NOMO-1 (cell line): ENCODE measurements at regions not wholly inside any gene's neighbourhood (a gene's known extent, or its start where the extent isn't known, plus 50 kb on each side); places are given as distances from the start of the nearest gene placed in this dataset.
"Not testable (repeated sequence)": the region's sequence is repeated elsewhere in the genome, so short reads cannot be mapped to it uniquely, and the experiment has no call there.

ENCODE experiments used
- DNase-seq, 2 experiments: peaks; one replicate each; lab custom pipeline; 2025; ENCODE audit not compliant: unreplicated experiment in 2 of 2; lab: John Stamatoyannopoulos, UW

DNA sequence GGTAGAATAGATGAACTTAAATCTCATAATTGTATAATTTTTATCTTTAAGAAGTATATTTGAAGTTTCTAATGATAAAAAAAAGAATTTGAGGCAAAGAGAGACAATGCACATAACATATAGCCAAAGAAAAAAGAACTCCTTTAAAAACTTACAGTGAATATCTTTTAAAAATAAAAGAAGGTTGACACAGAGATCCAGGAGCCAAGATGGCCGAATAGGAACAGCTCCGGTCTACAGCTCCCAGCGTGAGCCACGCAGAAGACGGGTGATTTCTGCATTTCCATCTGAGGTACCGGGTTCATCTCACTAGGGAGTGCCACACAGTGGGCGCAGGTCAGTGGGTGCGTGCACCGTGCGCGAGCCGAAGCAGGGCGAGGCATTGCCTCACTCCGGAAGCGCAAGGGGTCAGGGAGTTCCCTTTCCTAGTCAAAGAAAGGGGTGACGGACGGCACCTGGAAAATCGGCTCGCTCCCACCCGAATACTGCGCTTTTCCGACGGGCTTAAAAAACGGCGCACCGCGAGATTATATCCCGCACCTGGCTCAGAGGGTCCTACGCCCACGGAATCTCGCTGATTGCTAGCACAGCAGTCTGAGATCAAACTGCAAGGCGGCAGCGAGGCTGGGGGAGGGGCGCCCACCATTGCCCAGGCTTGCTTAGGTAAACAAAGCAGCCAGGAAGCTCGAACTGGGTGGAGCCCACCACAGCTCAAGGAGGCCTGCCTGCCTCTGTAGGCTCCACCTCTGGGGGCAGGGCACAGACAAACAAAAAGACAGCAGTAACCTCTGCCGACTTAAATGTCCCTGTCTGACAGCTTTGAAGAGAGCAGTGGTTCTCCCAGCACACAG lies 84.9 kb upstream of the G2E3 start:
- not testable (repeated sequence) for DNase-seq

DNA sequence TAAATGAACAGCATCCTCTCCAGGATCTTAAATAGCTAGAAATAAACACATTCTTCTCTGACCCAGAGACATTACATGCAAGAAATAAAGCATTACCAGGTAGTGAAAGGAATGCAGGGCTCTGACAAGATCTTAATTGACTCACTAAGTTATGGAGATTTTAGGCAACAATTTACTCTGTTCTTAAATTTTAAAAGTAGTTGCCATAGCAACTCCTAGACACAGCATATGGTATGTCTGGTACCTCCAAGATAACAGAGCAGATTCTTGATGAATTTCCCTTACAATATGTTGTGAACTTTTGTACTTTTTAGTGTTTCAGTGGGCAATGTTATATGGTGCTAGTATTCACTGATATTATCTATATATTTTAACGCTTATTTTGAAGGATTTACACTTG lies 76.7 kb upstream of the G2E3 start:
- DNase-seq, result no peak

DNA sequence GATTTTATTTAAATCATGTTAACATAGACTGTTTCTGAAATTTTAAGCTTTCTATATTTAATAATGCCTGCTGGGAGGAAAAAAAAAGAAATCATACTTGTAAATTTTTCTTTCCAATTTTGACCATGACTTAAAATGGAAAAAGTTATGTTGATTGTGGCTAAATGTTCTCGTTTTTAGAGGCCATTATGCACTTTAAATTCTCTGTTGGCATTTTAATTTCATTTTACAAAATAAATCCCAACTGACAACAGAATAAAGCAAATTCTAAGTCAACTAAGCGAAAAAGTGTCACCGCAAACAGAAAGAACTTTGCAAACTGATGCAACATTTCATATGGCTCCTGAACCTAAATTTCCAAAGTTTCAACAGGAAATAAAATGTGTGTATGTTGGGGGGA lies 74.8 kb upstream of the G2E3 start:
- no peak for DNase-seq

DNA sequence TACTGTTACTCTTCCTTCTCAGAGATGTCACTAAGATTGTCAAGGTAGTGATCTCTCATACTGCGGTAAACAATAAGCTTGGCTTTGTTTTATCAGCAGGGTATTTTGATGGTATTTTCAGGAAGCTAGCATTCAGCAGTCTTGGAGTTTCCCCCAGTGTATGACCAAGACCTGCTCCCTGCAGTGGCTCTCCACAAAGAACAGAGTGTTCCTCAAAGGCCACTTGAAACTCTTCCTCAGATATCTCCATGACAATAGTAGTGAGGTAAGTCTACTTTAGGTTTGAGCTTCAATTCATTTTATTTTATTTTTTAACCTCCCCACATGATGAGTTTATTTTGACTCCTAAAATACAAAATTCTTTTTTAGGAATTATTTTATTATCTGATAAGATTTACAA lies 74.0 kb upstream of the G2E3 start:
- no peak for DNase-seq

DNA sequence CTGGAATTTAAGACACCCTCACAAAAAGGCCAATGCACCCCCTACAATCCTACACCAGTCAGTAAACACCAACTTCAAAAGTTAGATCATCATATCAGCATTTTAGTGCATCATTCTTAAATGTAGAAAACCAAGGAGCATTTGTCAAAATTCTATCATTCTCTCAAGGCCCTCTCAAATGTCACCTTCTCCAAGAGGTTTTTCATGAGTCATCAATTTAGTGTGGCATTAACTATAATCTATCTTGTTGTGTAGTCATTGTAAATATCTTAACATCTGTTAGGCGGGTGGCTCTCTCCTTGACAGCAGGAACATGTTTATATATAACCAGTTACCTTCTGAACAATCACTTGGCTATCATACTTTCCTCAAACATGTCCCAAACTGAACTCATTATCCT lies 62.1 kb upstream of the G2E3 start:
- no peak for DNase-seq

DNA sequence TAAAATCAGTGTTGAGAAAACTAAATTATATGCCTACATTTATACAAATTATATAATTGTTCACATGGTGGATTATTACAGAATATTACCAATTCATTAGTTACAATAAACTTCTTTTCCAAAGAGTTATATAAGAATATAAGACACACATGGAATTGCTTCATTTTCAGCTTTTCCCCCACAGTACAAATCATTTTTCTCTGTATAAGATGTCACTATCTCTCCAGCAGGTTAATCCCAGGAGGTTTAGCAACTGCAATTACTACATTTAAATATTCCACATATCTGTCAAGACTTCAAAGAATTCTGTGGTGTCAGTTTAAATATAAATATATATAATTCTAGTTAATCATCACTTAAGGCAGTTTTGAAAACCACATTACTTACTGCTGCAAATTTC lies 59.6 kb upstream of the G2E3 start:
- DNase-seq, result no peak

DNA sequence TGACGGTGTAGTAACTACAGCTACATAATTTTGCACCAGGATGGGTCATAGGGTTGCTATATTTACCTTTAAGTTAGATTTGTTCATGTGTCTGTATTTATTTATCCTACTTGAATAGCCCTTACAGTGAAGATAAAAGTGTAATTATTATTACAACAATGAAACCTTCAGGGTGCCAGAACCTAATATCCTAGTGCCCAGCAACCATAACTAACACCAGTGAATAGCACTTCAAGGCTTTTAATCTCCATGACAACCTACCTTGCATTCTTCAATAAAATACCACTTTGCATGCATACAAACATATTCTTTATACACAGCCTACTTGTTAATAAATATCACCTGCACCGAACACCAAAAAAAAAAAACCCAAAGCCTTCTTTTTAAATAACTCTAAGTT lies 58.7 kb upstream of the G2E3 start:
- DNase-seq, result no peak

DNA sequence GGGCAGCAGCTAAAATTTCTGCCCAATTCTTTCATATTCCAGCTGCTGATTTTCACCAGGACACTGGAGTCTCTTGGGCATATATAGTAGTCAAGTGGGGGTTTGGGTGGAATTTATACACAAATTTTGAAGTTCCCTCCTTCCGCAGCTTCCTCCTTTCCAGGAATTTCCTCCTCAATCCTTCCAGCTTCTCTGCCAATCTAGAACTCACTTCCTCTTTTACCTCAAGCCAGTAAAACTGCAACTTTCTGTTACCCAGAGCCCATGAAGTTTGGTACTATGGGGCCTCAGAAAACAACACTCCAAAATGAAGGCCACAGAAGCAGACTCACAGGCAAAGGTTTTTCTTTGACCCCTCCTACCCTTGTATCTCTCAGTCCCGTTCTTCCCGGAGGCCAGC lies 51.7 kb upstream of the G2E3 start:
- no peak for DNase-seq
